H9 (cell line): ENCODE measurements at regions not wholly inside any gene's neighbourhood (a gene's known extent, or its start where the extent isn't known, plus 50 kb on each side); places are given as distances from the start of the nearest gene placed in this dataset.

ENCODE experiments used
- DNase-seq: peaks from one replicate; pipeline ENCODE4 v3.0.0-alpha.2; 2017
- H2AFZ ChIP-seq: one replicate; pipeline ENCODE4 v1.6.1; 2013; ENCODE audit warnings: mild to moderate bottlenecking, low read length, control low read depth, moderate library complexity
- H2AK5ac ChIP-seq: 2 replicates; pipeline ENCODE4 v1.6.1; 2013; ENCODE audit warnings: low read length, control low read depth, mixed read lengths; ENCODE audit not compliant: insufficient read length
- H2BK120ac ChIP-seq: one replicate; pipeline ENCODE4 v1.6.1; 2013; ENCODE audit warnings: low read depth, mild to moderate bottlenecking, low read length, control low read depth, inconsistent platforms; ENCODE audit not compliant: poor library complexity, severe bottlenecking
- H2BK12ac ChIP-seq: 2 replicates; pipeline ENCODE4 v1.6.1; 2013; ENCODE audit warnings: low read length, control low read depth, mixed read lengths, low read depth; ENCODE audit not compliant: insufficient read length
- H2BK15ac ChIP-seq: 2 replicates; pipeline ENCODE4 v1.6.1; 2013; ENCODE audit warnings: low read depth, low read length, control low read depth
- H2BK20ac ChIP-seq: one replicate; pipeline ENCODE4 v1.6.1; 2013; ENCODE audit warnings: low read depth, mild to moderate bottlenecking, low read length, control low read depth, inconsistent platforms; ENCODE audit not compliant: poor library complexity, severe bottlenecking
- H2BK5ac ChIP-seq: 2 replicates; pipeline ENCODE4 v1.6.1; 2013; ENCODE audit warnings: low read length, control low read depth, mixed read lengths; ENCODE audit not compliant: insufficient read length
- H3K14ac ChIP-seq: 2 replicates; pipeline ENCODE4 v1.6.1; 2013; ENCODE audit warnings: low read length, control low read depth; ENCODE audit not compliant: insufficient read depth
- H3K18ac ChIP-seq: 2 replicates; pipeline ENCODE4 v1.6.1; 2013; ENCODE audit warnings: low read depth, mild to moderate bottlenecking, mixed read lengths, low read length, control low read depth; ENCODE audit not compliant: insufficient read length
- H3K23ac ChIP-seq: 2 replicates; pipeline ENCODE4 v1.6.1; 2013; ENCODE audit warnings: low read length, control low read depth, mixed read lengths, low read depth; ENCODE audit not compliant: insufficient read length
- H3K23me2 ChIP-seq: 2 replicates; pipeline ENCODE4 v1.6.1; 2013; ENCODE audit warnings: low read depth, mild to moderate bottlenecking, mixed read lengths, low read length, control low read depth; ENCODE audit not compliant: insufficient read length, poor library complexity, severe bottlenecking
- H3K27ac ChIP-seq: 2 replicates; pipeline ENCODE4 v1.5.1; 2013; ENCODE audit warnings: low read length, control low read depth, mixed read lengths, low read depth; ENCODE audit not compliant: insufficient read length
- H3K27me3 ChIP-seq: 2 replicates; pipeline ENCODE4 v1.6.1; 2013; ENCODE audit warnings: low read length, control low read depth, inconsistent platforms; ENCODE audit not compliant: insufficient read depth
- H3K4ac ChIP-seq: 2 replicates; pipeline ENCODE4 v1.6.1; 2013; ENCODE audit warnings: low read depth, mild to moderate bottlenecking, control low read depth, inconsistent platforms, low read length, moderate library complexity
- H3K4me1 ChIP-seq: 2 replicates; pipeline ENCODE4 v1.6.1; 2013; ENCODE audit warnings: low read length, control low read depth, inconsistent platforms; ENCODE audit not compliant: insufficient read depth
- H3K4me2 ChIP-seq: 2 replicates; pipeline ENCODE4 v1.6.1; 2013; ENCODE audit warnings: low read length, control low read depth, mixed read lengths; ENCODE audit not compliant: insufficient read length, insufficient read depth
- H3K56ac ChIP-seq: 2 replicates; pipeline ENCODE4 v1.6.1; 2013; ENCODE audit warnings: low read depth, mild to moderate bottlenecking, mixed read lengths, low read length, control low read depth; ENCODE audit not compliant: insufficient read length
- H3K79me1 ChIP-seq: 2 replicates; pipeline ENCODE4 v1.6.1; 2013; ENCODE audit warnings: low read depth, mild to moderate bottlenecking, moderate library complexity, low read length, control low read depth, inconsistent platforms; ENCODE audit not compliant: insufficient read depth, poor library complexity, severe bottlenecking
- H3K79me2 ChIP-seq: 2 replicates; pipeline ENCODE4 v1.6.1; 2013; ENCODE audit warnings: low read length, control low read depth, inconsistent platforms; ENCODE audit not compliant: insufficient read depth
- H3K9ac ChIP-seq: 2 replicates; pipeline ENCODE4 v1.6.1; 2013; ENCODE audit warnings: low read length, control low read depth, mixed read lengths; ENCODE audit not compliant: insufficient read length; ENCODE audit errors: extremely low read depth
- H3K9me3 ChIP-seq: one replicate; pipeline ENCODE4 v1.6.1; 2013; ENCODE audit warnings: low read depth, low read length, inconsistent platforms; ENCODE audit not compliant: control insufficient read depth
- H3T11ph ChIP-seq: one replicate; pipeline ENCODE4 v1.6.1; 2013; ENCODE audit warnings: mild to moderate bottlenecking, low read length, control low read depth, inconsistent platforms
- H4K20me1 ChIP-seq: one replicate; pipeline ENCODE4 v1.6.1; 2013; ENCODE audit not compliant: control insufficient read depth, insufficient read length, insufficient read depth
- H4K5ac ChIP-seq: 2 replicates; pipeline ENCODE4 v1.6.1; 2013; ENCODE audit warnings: low read depth, mild to moderate bottlenecking, mixed read lengths, low read length, control low read depth; ENCODE audit not compliant: insufficient read length
- H4K8ac ChIP-seq: replicated peaks from 2 replicates; pipeline ENCODE4 v1.6.1; 2013; ENCODE audit warnings: low read length, control low read depth, mixed read lengths, low read depth; ENCODE audit not compliant: insufficient read length
- H4K91ac ChIP-seq: 2 replicates; pipeline ENCODE4 v1.6.1; 2013; ENCODE audit warnings: low read depth, mild to moderate bottlenecking, moderate library complexity, mixed read lengths, low read length, control low read depth; ENCODE audit not compliant: insufficient read length
- H3K27ac Mint-ChIP-seq, 3 experiments: 2 replicates in 2 of 3; 3 replicates in 1 of 3; pipeline ENCODE4 v1.8.0; 2020 to 2021; ENCODE audit warnings: mixed read lengths in 3 of 3, mild to moderate bottlenecking in 1 of 3, moderate library complexity in 1 of 3
- H3K27me3 Mint-ChIP-seq: 2 replicates; pipeline ENCODE4 v1.8.0; 2021; ENCODE audit warnings: low read depth, mild to moderate bottlenecking, moderate library complexity, mixed read lengths
- H3K36me3 Mint-ChIP-seq, 3 experiments: 2 replicates in 2 of 3; 3 replicates in 1 of 3; pipeline ENCODE4 v1.8.0; 2020 to 2021; ENCODE audit warnings: low read depth in 3 of 3, mixed read lengths in 3 of 3; ENCODE audit not compliant: insufficient read depth in 1 of 3
- H3K4me1 Mint-ChIP-seq, 2 experiments: 2 replicates each; pipeline ENCODE4 v1.8.0; 2020; ENCODE audit warnings: mixed read lengths in 2 of 2
- H3K4me3 Mint-ChIP-seq, 2 experiments: 2 replicates in 1 of 2; 3 replicates in 1 of 2; pipeline ENCODE4 v1.8.0; 2020 to 2021; ENCODE audit warnings: mild to moderate bottlenecking in 2 of 2, mixed read lengths in 2 of 2, moderate library complexity in 1 of 2
- H3K9me3 Mint-ChIP-seq, 2 experiments: 2 replicates in 1 of 2; 3 replicates in 1 of 2; pipeline ENCODE4 v1.8.0; 2020; ENCODE audit warnings: mild to moderate bottlenecking in 2 of 2, mixed read lengths in 2 of 2, moderate library complexity in 1 of 2
- WGBS: extraction: QIAGEN DNeasy Blood & Tissue Kit; methylation state at CpG from one replicate; pipeline ENCODE4 v1.1.7; 2013; ENCODE audit warnings: missing lambda C conversion rate, low lambda C conversion rate, mixed read lengths; ENCODE audit not compliant: insufficient read length; ENCODE audit errors: extremely low coverage; 5-methylcytosine and 5-hydroxymethylcytosine counted together
- TF ChIP-seq, protein P1 (sequence below): fragments of 200-600 bp; sonication (generic); conservative IDR thresholded peaks from 3 replicates; pipeline ENCODE4 v1.8.0; 2021; ENCODE audit warnings: antibody characterized with exemption, mild to moderate bottlenecking

DNA sequence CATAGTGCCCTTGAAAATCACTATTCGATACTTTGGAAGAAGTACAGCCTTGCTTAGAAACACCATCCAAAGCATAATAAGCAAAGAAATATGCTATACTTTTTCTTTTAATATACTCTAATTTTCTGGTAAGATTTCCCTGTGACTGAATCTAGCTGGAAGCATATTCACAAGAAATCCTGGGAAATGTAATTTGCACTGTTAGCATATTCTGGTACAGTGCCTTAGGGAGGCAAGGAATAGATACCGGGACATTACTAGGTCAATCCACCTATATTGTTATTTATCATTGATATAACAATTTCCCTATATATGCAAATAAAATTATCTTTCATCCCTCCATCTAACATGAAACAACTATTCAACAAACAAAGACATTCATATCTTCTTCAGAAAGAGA lies 1131.3 kb upstream of the PRR20A start:
- DNase-seq: no peak
- no peak overlapping the region for H4K5ac ChIP-seq
- Mint-ChIP-seq H3K36me3 (peaks cover 0 to 2% (median 0%) of the 10 kb centered on the region in 3 experiments; a peak in 1 of 7 replicates), H3K9me3 (peaks cover under 1% of the 10 kb centered on the region in 2 experiments; a peak in 1 of 5 replicates), H3K27me3 (no peaks in the 10 kb centered on the region), H3K4me3 (no peak overlapping the region), H3K4me1 (no peaks in the 10 kb centered on the region; a peak in 1 of 4 replicates), H3K27ac (no peak overlapping the region)
- no peaks in the 10 kb centered on the region for H3K79me1 ChIP-seq
- no peak overlapping the region for H3K18ac ChIP-seq
- H3K4ac ChIP-seq: no peak overlapping the region
- H3T11ph ChIP-seq: no peak overlapping the region
- H2BK15ac ChIP-seq: no peak overlapping the region
- no peak overlapping the region for H2AFZ ChIP-seq
- H3K4me1 ChIP-seq: no peaks in the 10 kb centered on the region; the same call in 1 of the 2 replicates
- H4K20me1 ChIP-seq: no peaks in the 10 kb centered on the region
- H3K27me3 ChIP-seq: no peaks in the 10 kb centered on the region
- no peak overlapping the region for H3K56ac ChIP-seq
- H2BK20ac ChIP-seq: no peak overlapping the region
- no CpG with 5 or more reads among the region's 2 CpGs for WGBS
- H3K14ac ChIP-seq: no peak overlapping the region
- H2BK120ac ChIP-seq: no peak overlapping the region
- no peaks in the 10 kb centered on the region for H3K23me2 ChIP-seq
- no peak overlapping the region for H4K8ac ChIP-seq
- no peak overlapping the region for H3K27ac ChIP-seq
- no peak overlapping the region for H2AK5ac ChIP-seq
- no peak overlapping the region for H3K4me2 ChIP-seq
- H3K9me3 ChIP-seq: no peaks in the 10 kb centered on the region
- H3K23ac ChIP-seq: no peak overlapping the region
- no peak overlapping the region for H3K9ac ChIP-seq
- H4K91ac ChIP-seq: no peak overlapping the region
- TF ChIP-seq, protein P1, sequence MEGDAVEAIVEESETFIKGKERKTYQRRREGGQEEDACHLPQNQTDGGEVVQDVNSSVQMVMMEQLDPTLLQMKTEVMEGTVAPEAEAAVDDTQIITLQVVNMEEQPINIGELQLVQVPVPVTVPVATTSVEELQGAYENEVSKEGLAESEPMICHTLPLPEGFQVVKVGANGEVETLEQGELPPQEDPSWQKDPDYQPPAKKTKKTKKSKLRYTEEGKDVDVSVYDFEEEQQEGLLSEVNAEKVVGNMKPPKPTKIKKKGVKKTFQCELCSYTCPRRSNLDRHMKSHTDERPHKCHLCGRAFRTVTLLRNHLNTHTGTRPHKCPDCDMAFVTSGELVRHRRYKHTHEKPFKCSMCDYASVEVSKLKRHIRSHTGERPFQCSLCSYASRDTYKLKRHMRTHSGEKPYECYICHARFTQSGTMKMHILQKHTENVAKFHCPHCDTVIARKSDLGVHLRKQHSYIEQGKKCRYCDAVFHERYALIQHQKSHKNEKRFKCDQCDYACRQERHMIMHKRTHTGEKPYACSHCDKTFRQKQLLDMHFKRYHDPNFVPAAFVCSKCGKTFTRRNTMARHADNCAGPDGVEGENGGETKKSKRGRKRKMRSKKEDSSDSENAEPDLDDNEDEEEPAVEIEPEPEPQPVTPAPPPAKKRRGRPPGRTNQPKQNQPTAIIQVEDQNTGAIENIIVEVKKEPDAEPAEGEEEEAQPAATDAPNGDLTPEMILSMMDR: no peak
- no peak overlapping the region for H2BK5ac ChIP-seq
- no peaks in the 10 kb centered on the region for H3K79me2 ChIP-seq
- no peak overlapping the region for H2BK12ac ChIP-seq
